H1 (cell line): ENCODE measurements at regions not wholly inside any gene's neighbourhood (a gene's known extent, or its start where the extent isn't known, plus 50 kb on each side); places are given as distances from the start of the nearest gene placed in this dataset.

Experiments used
- CTCF ChIA-PET: fragments of 300-600 bp; sonication (Branson Sonifier 250); formaldehyde crosslinking; loops from one replicate; lab custom pipeline; 2021; ENCODE audit not compliant: partially characterized antibody; lab: Charles Lee
- POLR2A ChIA-PET: fragments of 300-600 bp; sonication (Branson Sonifier 250); formaldehyde crosslinking; loops from one replicate; lab custom pipeline; 2021; ENCODE audit warnings: inconsistent platforms; ENCODE audit not compliant: partially characterized antibody; lab: Charles Lee
- DNase-seq, 2 experiments: peaks; one replicate each; pipeline versions ENCODE4 v3.0.0 to v3.0.0-alpha.2; 2010 to 2022; ENCODE audit warnings: low spot score in 2 of 2, low read depth in 1 of 2, mixed read lengths in 1 of 2
- FAIRE-seq: peaks from 2 replicates; lab custom pipeline; 2011; peaks lifted over from hg19 to GRCh38; lab: Jason Lieb, UNC
- H2AFZ ChIP-seq: 2 replicates; pipeline ENCODE4 v1.8.1; 2012; ENCODE audit warnings: low read length, inconsistent platforms
- H2AK5ac ChIP-seq: 2 replicates; pipeline ENCODE4 v1.6.1; 2013; ENCODE audit warnings: low read depth, low read length
- H2BK120ac ChIP-seq: replicated peaks from 2 replicates; pipeline ENCODE3; 2013; ENCODE audit warnings: low read depth, low read length, inconsistent platforms
- H2BK12ac ChIP-seq: 2 replicates; pipeline ENCODE4 v1.6.1; 2013; ENCODE audit warnings: low read depth, low read length
- H2BK15ac ChIP-seq: 2 replicates; pipeline ENCODE4 v1.6.1; 2013; ENCODE audit warnings: low read length
- H2BK20ac ChIP-seq: 2 replicates; pipeline ENCODE4 v1.6.1; 2013; ENCODE audit warnings: low read length
- H2BK5ac ChIP-seq: 2 replicates; pipeline ENCODE4 v1.6.1; 2013; ENCODE audit warnings: low read depth, low read length
- H3K14ac ChIP-seq: 2 replicates; pipeline ENCODE4 v1.6.1; 2013; ENCODE audit warnings: inconsistent platforms; ENCODE audit not compliant: insufficient read length
- H3K18ac ChIP-seq: 2 replicates; pipeline ENCODE4 v1.6.1; 2013; ENCODE audit warnings: low read length; ENCODE audit errors: extremely low read depth
- H3K23ac ChIP-seq: 2 replicates; pipeline ENCODE4 v1.6.1; 2013; ENCODE audit warnings: inconsistent platforms; ENCODE audit not compliant: insufficient read length
- H3K23me2 ChIP-seq: 2 replicates; pipeline ENCODE4 v1.6.1; 2013; ENCODE audit warnings: low read depth, low read length
- H3K27ac ChIP-seq: 2 replicates; pipeline ENCODE4 v1.6.1; 2011; ENCODE audit warnings: low read depth, low read length, inconsistent platforms
- H3K27me3 ChIP-seq, 4 experiments: replicated peaks in 1 of 4; 1 replicate in 1 of 4; 2 replicates in 3 of 4; pipeline versions ENCODE4 v1.6.1 to v1.8.1; 2011 to 2013; ENCODE audit warnings: low read length in 3 of 4, mild to moderate bottlenecking in 3 of 4, inconsistent platforms in 2 of 4, mixed read lengths in 2 of 4, moderate library complexity in 1 of 4; ENCODE audit not compliant: control insufficient read depth in 3 of 4, insufficient read depth in 3 of 4; ENCODE audit errors: extremely low read depth in 1 of 4
- H3K36me3 ChIP-seq, 4 experiments: 2 replicates each; pipeline versions ENCODE4 v1.6.1 to v1.8.1; 2011 to 2013; ENCODE audit warnings: mild to moderate bottlenecking in 4 of 4, low read length in 3 of 4, moderate library complexity in 2 of 4, control low read depth in 1 of 4, inconsistent platforms in 1 of 4; ENCODE audit not compliant: insufficient read depth in 4 of 4, control insufficient read depth in 2 of 4
- H3K4ac ChIP-seq: replicated peaks from 2 replicates; pipeline ENCODE3; 2013; ENCODE audit warnings: low read length, low read depth, mixed read lengths, inconsistent platforms; ENCODE audit not compliant: insufficient read length
- H3K4me1 ChIP-seq, 4 experiments: replicated peaks in 1 of 4; 1 replicate in 1 of 4; 2 replicates in 3 of 4; pipeline versions ENCODE4 v1.6.1 to v1.8.1; 2011 to 2013; ENCODE audit warnings: low read length in 3 of 4, inconsistent platforms in 2 of 4, mixed read lengths in 1 of 4; ENCODE audit not compliant: insufficient read depth in 4 of 4, control insufficient read depth in 3 of 4
- H3K4me2 ChIP-seq, 2 experiments: 2 replicates each; pipeline versions ENCODE4 v1.6.1 to v1.8.1; 2011 to 2013; ENCODE audit warnings: low read depth in 2 of 2, low read length in 2 of 2, control low read depth in 1 of 2, inconsistent platforms in 1 of 2, mild to moderate bottlenecking in 1 of 2; ENCODE audit not compliant: insufficient read depth in 1 of 2
- H3K4me3 ChIP-seq, 4 experiments: fragments of 200-600, 300-600 bp in 1 of 4; sonication (generic), shearing (Covaris generic), sonication (Bioruptor Twin) in 1 of 4; 2 replicates each; pipeline versions ENCODE4 v1.5.1 to v1.8.1; 2011 to 2016; ENCODE audit warnings: low read length in 4 of 4, low read depth in 3 of 4, control low read depth in 2 of 4, inconsistent platforms in 2 of 4, mild to moderate bottlenecking in 2 of 4, mixed read lengths in 1 of 4, moderate library complexity in 1 of 4; ENCODE audit not compliant: insufficient read depth in 2 of 4; ENCODE audit errors: extremely low read depth in 1 of 4
- H3K56ac ChIP-seq: replicated peaks from 2 replicates; pipeline ENCODE3; 2013; ENCODE audit warnings: low read depth, mild to moderate bottlenecking, mixed read lengths, low read length, inconsistent platforms; ENCODE audit not compliant: insufficient read length
- H3K79me1 ChIP-seq: 2 replicates; pipeline ENCODE4 v1.6.1; 2013; ENCODE audit warnings: low read depth, low read length, control low read depth
- H3K79me2 ChIP-seq, 2 experiments: 2 replicates each; pipeline versions ENCODE4 v1.6.1 to v1.8.1; 2012 to 2013; ENCODE audit warnings: low read length in 2 of 2, mild to moderate bottlenecking in 2 of 2, inconsistent platforms in 1 of 2; ENCODE audit not compliant: insufficient read depth in 2 of 2, control insufficient read depth in 1 of 2
- H3K9ac ChIP-seq, 4 experiments: replicated peaks in 1 of 4; 1 replicate in 1 of 4; 2 replicates in 3 of 4; pipeline versions ENCODE4 v1.6.1 to v1.8.1; 2011 to 2013; ENCODE audit warnings: low read depth in 3 of 4, low read length in 3 of 4, control low read depth in 2 of 4, mild to moderate bottlenecking in 2 of 4, moderate library complexity in 2 of 4, inconsistent platforms in 1 of 4; ENCODE audit errors: extremely low read depth in 1 of 4
- H3K9me3 ChIP-seq, 2 experiments: 2 replicates each; pipeline versions ENCODE4 v1.6.1 to v1.8.1; 2012 to 2013; ENCODE audit warnings: mild to moderate bottlenecking in 2 of 2, moderate library complexity in 2 of 2, control low read depth in 1 of 2, inconsistent platforms in 1 of 2, low read depth in 1 of 2, low read length in 1 of 2, mixed read lengths in 1 of 2; ENCODE audit not compliant: insufficient read depth in 2 of 2
- H4K20me1 ChIP-seq, 2 experiments: replicated peaks in 1 of 2; 2 replicates each; pipeline versions ENCODE3 to v1.8.1; 2011 to 2013; ENCODE audit warnings: inconsistent platforms in 2 of 2, low read length in 2 of 2, mild to moderate bottlenecking in 1 of 2; ENCODE audit not compliant: insufficient read depth in 2 of 2, control insufficient read depth in 1 of 2
- H4K5ac ChIP-seq: 2 replicates; pipeline ENCODE4 v1.6.1; 2013; ENCODE audit warnings: low read length, low read depth, mixed read lengths, inconsistent platforms; ENCODE audit not compliant: insufficient read length
- H4K8ac ChIP-seq: 2 replicates; pipeline ENCODE4 v1.8.0; 2013; ENCODE audit warnings: mild to moderate bottlenecking, moderate library complexity, low read length, inconsistent platforms; ENCODE audit not compliant: insufficient read depth; ENCODE audit errors: extremely low read depth
- H4K91ac ChIP-seq: replicated peaks from 2 replicates; pipeline ENCODE3; 2013; ENCODE audit warnings: low read length, mixed read lengths, inconsistent platforms; ENCODE audit not compliant: insufficient read length
- CEBPB ChIP-seq: IDR thresholded peaks from 2 replicates; pipeline ENCODE4 v1.6.1; 2012; ENCODE audit warnings: low read depth, low read length
- CHD2 ChIP-seq: IDR thresholded peaks from 2 replicates; pipeline ENCODE4 v1.6.1; 2012; ENCODE audit warnings: low read length, improper control_type of control experiment
- CREB1 ChIP-seq: IDR thresholded peaks from 2 replicates; pipeline ENCODE4 v1.6.1; 2012; ENCODE audit warnings: inconsistent platforms
- CTCF ChIP-seq, 3 experiments: IDR thresholded peaks; 1 replicate in 2 of 3; 2 replicates in 1 of 3; pipeline versions ENCODE4 v1.5.1 to v1.6.1; 2011; ENCODE audit warnings: low read length in 3 of 3, mild to moderate bottlenecking in 3 of 3, inconsistent platforms in 2 of 3, low read depth in 1 of 3, moderate library complexity in 1 of 3; ENCODE audit not compliant: insufficient read depth in 1 of 3; ENCODE audit errors: control extremely low read depth in 1 of 3
- E2F6 ChIP-seq: IDR thresholded peaks from 2 replicates; pipeline ENCODE4 v1.6.1; 2012; ENCODE audit warnings: inconsistent platforms
- EGR1 ChIP-seq: IDR thresholded peaks from 2 replicates; pipeline ENCODE4 v1.6.1; 2011; ENCODE audit warnings: low read depth, low read length, borderline replicate concordance
- KDM1A ChIP-seq: fragments of 200-600, 300-600 bp; sonication (generic); IDR thresholded peaks from 2 replicates; pipeline ENCODE4 v1.7.1; 2016; ENCODE audit warnings: mild to moderate bottlenecking, low read length, borderline replicate concordance
- MAFK ChIP-seq: IDR thresholded peaks from 2 replicates; pipeline ENCODE4 v1.6.1; 2012; ENCODE audit warnings: low read depth, mild to moderate bottlenecking, improper control_type of control experiment, low read length
- PHF8 ChIP-seq: fragments of 200-600 bp; sonication (generic); conservative IDR thresholded peaks from 2 replicates; pipeline ENCODE4 v1.7.1; 2012; ENCODE audit warnings: low read depth, mild to moderate bottlenecking, inconsistent platforms, low read length, moderate library complexity
- POU5F1 ChIP-seq: IDR thresholded peaks from 2 replicates; pipeline ENCODE4 v1.6.1; 2011; ENCODE audit warnings: low read depth, mild to moderate bottlenecking, low read length, moderate library complexity
- SAP30 ChIP-seq: fragments of 300-600 bp; sonication (generic); IDR thresholded peaks from 2 replicates; pipeline ENCODE4 v1.7.1; 2012; ENCODE audit warnings: low read length, moderate library complexity, mild to moderate bottlenecking, inconsistent platforms; ENCODE audit not compliant: insufficient read depth, insufficient replicate concordance
- SUZ12 ChIP-seq: fragments of 200-600 bp; sonication (generic); IDR thresholded peaks from 2 replicates; pipeline ENCODE4 v1.6.1; 2012; ENCODE audit warnings: mild to moderate bottlenecking, inconsistent platforms, low read length, moderate library complexity, mixed read lengths
- TAF1 ChIP-seq: IDR thresholded peaks from 2 replicates; pipeline ENCODE4 v1.6.1; 2011; ENCODE audit warnings: mild to moderate bottlenecking, low read depth, low read length
- TEAD4 ChIP-seq: IDR thresholded peaks from 2 replicates; pipeline ENCODE4 v1.6.1; 2012; ENCODE audit warnings: low read depth, low read length, inconsistent platforms, mixed read lengths

- no peak overlapping the region for H2AFZ ChIP-seq
- H2BK5ac ChIP-seq: no peak overlapping the region
- H4K5ac ChIP-seq: no peak overlapping the region
- no peak overlapping the region for H2BK120ac ChIP-seq
- no peak overlapping the region for H2AK5ac ChIP-seq
- no peak overlapping the region for H3K18ac ChIP-seq
- H3K79me2 ChIP-seq: no peaks in the 10 kb centered on the region
- H3K27ac ChIP-seq: no peak overlapping the region
- FAIRE-seq: no peak
- H3K4me1 ChIP-seq: no peaks in the 10 kb centered on the region
- no peak for DNase-seq
- no peaks in the 10 kb centered on the region for H3K23me2 ChIP-seq
- H3K9ac ChIP-seq: no peak overlapping the region
- no peaks in the 10 kb centered on the region for H3K9me3 ChIP-seq
- H3K23ac ChIP-seq: no peak overlapping the region
- ChIA-PET POLR2A (no interaction called here), CTCF (interaction anchor here (1.4 kb wide), 1 partner anchor 15 kb away, joined by 6 read pairs; no protein-coding TSS in a partner anchor)
- no peak overlapping the region for H3K14ac ChIP-seq
- no peaks in the 10 kb centered on the region for H4K20me1 ChIP-seq
- H2BK20ac ChIP-seq: no peak overlapping the region
- H2BK12ac ChIP-seq: no peak overlapping the region
- H3K27me3 ChIP-seq: no peaks in the 10 kb centered on the region
- no peaks in the 10 kb centered on the region for H3K79me1 ChIP-seq
- no peaks in the 10 kb centered on the region for H3K36me3 ChIP-seq
- H4K8ac ChIP-seq: no peak overlapping the region
- H3K4me2 ChIP-seq: no peak overlapping the region
- H2BK15ac ChIP-seq: no peak overlapping the region
- no peak overlapping the region for H3K4me3 ChIP-seq
- no peak overlapping the region for H4K91ac ChIP-seq
- H3K56ac ChIP-seq: no peak overlapping the region
- H3K4ac ChIP-seq: no peak overlapping the region
- TF ChIP-seq TAF1: no peak
- no peak for TF ChIP-seq POU5F1
- no peak for TF ChIP-seq TEAD4
- no peak for TF ChIP-seq E2F6
- TF ChIP-seq PHF8: no peak
- no peak for TF ChIP-seq MAFK
- no peak for TF ChIP-seq EGR1
- TF ChIP-seq SUZ12: no peak
- no peak for TF ChIP-seq SAP30
- TF ChIP-seq CHD2: no peak
- no peak for TF ChIP-seq CTCF (IDR thresholded peaks at IDR 0.05; ENCODE audit: control extremely low read depth in 1 of 3, insufficient read depth in 1 of 3, low read depth in 1 of 3, low read length in 3 of 3)
- no peak for TF ChIP-seq CREB1
- TF ChIP-seq CEBPB: no peak
- no peak for TF ChIP-seq KDM1A
Observed at GRCh38 chr12:88408823-88409222, 171.4 kb downstream of the KITLG start.
